Dermis microvascular lymphatic vessel endothelial cell (primary cell): ENCODE measurements at regions not wholly inside any gene's neighbourhood (a gene's known extent, or its start where the extent isn't known, plus 50 kb on each side); places are given as distances from the start of the nearest gene placed in this dataset.

ENCODE experiments used
- DNase-seq, 2 donors: peaks; one replicate each; pipeline versions ENCODE4 v3.0.0 to v3.0.0-alpha.2; 2010; ENCODE audit warnings: low read depth in 2 of 2

GRCh38 chr11:91164452-91164822, 941.6 kb upstream of the CHORDC1 start:
- DNase-seq: no peak

- no peak for DNase-seq
These were observed 941.0 kb upstream of the CHORDC1 start for GRCh38 chr11:91163619-91164451.

GRCh38 chr11:91160661-91161060, 937.8 kb upstream of the CHORDC1 start:
- no peak for DNase-seq

GRCh38 chr11:91158891-91159537, 936.2 kb upstream of the CHORDC1 start:
- DNase-seq: no peak

- DNase-seq: no peak
These were observed 935.4 kb upstream of the CHORDC1 start for GRCh38 chr11:91158297-91158696.

- DNase-seq: no peak
These were observed 933.2 kb upstream of the CHORDC1 start for GRCh38 chr11:91156041-91156440.

GRCh38 chr11:91147885-91148284, 925.0 kb upstream of the CHORDC1 start:
- DNase-seq: no peak

- DNase-seq: no peak
These were observed 918.8 kb upstream of the CHORDC1 start for GRCh38 chr11:91141655-91142054.

- DNase-seq: no peak
These were observed 913.8 kb upstream of the CHORDC1 start for GRCh38 chr11:91136631-91137030.

- DNase-seq: no peak
These were observed 910.5 kb upstream of the CHORDC1 start for GRCh38 chr11:91133361-91133760.

GRCh38 chr11:91129596-91129995, 906.7 kb upstream of the CHORDC1 start:
- no peak for DNase-seq

- DNase-seq: no peak
These were observed 901.5 kb upstream of the CHORDC1 start for GRCh38 chr11:91124363-91124762.

- no peak for DNase-seq
These were observed 892.3 kb upstream of the CHORDC1 start for GRCh38 chr11:91115116-91115515.

- no peak for DNase-seq
These were observed 881.4 kb upstream of the CHORDC1 start for GRCh38 chr11:91104237-91104636.

GRCh38 chr11:91100427-91100826, 877.6 kb upstream of the CHORDC1 start:
- no peak for DNase-seq

- DNase-seq: no peak
These were observed 874.2 kb upstream of the CHORDC1 start for GRCh38 chr11:91097083-91097482.

GRCh38 chr11:91093141-91093540, 870.3 kb upstream of the CHORDC1 start:
- no peak for DNase-seq

- DNase-seq: no peak
These were observed 868.7 kb upstream of the CHORDC1 start for GRCh38 chr11:91091563-91091962.

GRCh38 chr11:91086028-91086427, 863.2 kb upstream of the CHORDC1 start:
- no peak for DNase-seq

- DNase-seq: no peak
These were observed 859.4 kb upstream of the CHORDC1 start for GRCh38 chr11:91082255-91082654.

- no peak for DNase-seq
These were observed 858.7 kb upstream of the CHORDC1 start for GRCh38 chr11:91081440-91082043.

GRCh38 chr11:91078221-91078620, 855.4 kb upstream of the CHORDC1 start:
- no peak for DNase-seq
